GM10847 (cell line): ENCODE measurements at regions not wholly inside any gene's neighbourhood (a gene's known extent, or its start where the extent isn't known, plus 50 kb on each side); places are given as distances from the start of the nearest gene placed in this dataset.

Experiments used
- POLR2A ChIP-seq: IDR thresholded peaks from 2 replicates; pipeline ENCODE4 v1.6.1; 2011; ENCODE audit not compliant: insufficient read length; ENCODE audit errors: extremely low read depth

DNA sequence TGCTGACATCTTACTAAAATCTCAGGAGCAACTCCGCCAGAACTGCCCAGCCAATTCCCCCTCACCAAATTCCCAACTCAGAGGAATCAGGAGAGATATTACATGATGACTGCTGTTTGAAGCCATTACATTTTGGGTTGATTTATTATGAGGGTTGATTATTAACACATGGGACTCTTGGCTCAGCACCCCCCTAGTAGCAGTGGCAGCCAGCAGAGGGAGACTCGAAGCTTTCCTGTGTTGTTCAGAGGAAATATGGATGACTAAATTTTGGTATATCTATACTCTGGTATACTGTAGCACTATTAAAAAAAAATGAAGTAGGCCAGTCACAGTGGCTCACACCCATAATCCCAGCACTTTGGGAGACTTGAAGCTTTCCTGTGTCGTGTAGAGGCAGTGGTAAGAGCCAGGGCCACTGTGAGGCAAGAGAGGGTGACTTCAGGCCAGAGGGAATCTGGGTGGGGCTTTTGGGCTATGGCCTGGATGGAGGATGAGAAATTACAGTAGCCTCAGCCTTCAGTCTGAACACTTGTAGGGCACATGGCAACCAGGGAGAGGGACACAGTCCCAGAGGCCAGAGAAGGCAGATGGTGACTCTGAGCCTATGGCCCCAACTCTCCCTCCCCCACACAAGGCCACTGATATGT, 111.4 kb downstream of the LHX2 start:
- TF ChIP-seq POLR2A, result no peak

- TF ChIP-seq POLR2A, result no peak
Measured at GRCh38 chr9:124124729-124125650, 113.4 kb downstream of the LHX2 start.

DNA sequence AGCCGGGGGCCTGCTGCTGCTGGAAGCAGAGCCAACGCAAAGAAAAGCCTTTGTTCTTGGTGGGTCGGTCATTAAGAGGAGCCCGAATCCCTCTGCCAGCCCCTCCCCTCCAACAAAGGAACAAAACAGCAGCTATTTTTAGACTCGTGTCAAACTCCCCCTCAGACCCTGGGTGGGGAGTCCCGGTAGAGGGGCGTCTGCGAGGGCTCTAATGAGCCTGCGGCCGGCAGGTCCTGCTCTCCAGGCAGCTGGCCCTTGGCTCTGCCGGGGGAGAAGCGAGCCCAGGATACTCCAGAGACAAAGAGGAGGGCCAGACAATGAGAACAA, 114.0 kb downstream of the LHX2 start:
- TF ChIP-seq POLR2A, result no peak

- TF ChIP-seq POLR2A, result no peak
Measured at GRCh38 chr9:124126648-124127646, 115.4 kb downstream of the LHX2 start.

DNA sequence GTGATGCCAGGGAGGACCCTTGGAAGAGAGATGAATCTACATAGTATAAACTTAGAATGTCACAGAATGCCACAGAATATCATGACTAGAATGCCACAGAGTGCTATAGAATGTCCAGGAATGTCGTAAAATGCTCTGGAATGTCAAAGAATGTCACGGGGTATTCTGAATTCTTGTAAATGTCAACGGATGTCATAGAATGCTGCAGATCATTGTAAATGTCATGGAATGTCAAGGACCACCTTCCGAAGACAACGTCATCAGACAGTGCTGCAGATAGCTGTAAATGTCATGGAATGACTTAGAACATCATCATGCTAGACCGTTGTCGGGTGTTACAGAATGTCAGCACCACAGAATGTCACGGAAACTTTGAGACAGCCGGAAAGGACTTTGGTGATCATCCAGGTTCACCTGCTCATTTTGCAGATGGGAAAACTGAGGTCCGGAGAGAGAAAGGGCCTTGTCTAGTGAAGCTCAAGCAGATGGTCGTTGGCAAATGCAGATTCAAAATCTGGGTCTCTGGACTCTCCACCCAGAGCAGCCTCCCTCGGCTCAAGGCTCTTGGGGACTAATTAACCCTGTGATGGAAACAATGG, 117.1 kb downstream of the LHX2 start:
- no peak for TF ChIP-seq POLR2A

GRCh38 chr9:124130277-124131075, 118.9 kb downstream of the LHX2 start:
- TF ChIP-seq POLR2A, result no peak

GRCh38 chr9:124132671-124133147, 121.1 kb downstream of the LHX2 start:
- TF ChIP-seq POLR2A, result no peak

- TF ChIP-seq POLR2A, result no peak
Measured at GRCh38 chr9:124133727-124134126, 122.2 kb downstream of the LHX2 start.

GRCh38 chr9:124134526-124134925, 123.0 kb downstream of the LHX2 start:
- no peak for TF ChIP-seq POLR2A

GRCh38 chr9:124135813-124136365, 121.9 kb upstream of the NEK6 start:
- TF ChIP-seq POLR2A, result no peak

DNA sequence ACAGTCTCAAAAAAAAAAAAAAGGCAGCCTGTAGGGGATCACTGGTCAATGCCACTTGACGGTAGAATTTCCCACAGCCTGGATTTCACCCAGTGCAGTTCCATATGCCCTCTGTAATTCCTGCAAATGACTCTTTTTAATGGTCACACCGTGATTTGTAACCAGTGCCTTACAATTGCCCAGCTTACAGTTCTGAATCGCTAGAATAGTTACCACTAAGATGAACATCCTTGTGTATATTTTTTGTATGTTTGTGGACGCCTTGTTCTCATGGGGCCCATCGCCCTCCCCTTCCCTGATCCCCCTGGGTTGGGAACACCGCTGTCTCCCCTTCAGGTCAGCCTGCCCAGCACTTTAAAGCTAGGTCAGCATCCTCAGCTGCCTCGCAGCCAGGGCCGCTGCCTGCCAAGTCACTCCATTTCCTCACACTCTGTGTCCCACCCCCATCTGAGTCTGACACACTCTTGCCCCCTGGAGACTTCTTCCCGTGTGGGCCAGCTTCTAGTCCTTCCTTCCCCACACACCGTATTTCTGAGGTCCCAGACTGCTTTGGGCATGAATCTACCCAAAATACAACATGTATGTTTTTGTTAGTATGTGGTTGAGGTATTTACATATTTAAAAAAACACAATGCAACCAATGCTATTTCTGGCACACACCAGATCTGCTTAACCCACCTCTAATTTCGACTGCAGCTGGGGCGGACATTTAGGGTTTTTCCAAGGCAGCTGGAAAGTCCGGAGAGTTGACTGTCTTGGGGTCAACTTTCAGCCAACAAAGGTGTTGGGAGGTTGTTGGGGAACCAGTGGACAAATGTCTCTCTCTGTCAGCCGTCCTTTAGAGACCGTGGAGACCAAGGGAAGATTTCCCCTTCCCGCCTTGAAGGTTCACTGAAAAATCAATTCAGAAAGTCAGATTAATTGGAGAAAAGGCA, 120.5 kb upstream of the NEK6 start:
- TF ChIP-seq POLR2A, result no peak

DNA sequence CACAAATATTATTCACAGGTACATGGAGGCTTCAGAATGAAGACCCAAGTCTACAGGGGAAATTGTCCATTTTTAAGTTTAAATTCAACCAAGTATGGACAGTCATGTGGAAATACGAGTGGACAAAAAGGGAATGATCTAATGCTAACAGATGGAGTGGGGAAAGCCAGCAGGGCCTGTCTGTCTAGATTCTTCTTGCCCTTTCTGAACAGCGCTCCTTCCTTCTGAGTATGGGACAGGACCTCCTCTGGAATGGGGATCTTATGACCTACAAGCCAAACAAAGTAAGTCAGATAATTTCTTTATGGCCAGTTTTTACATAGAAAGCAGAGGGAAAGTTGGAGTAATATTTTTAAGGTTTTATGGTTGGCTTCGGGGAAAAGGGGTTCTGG, 119.8 kb upstream of the NEK6 start:
- no peak for TF ChIP-seq POLR2A

- TF ChIP-seq POLR2A, result no peak
Measured at GRCh38 chr9:124139001-124139400, 118.7 kb upstream of the NEK6 start.
